Breast epithelium (tissue), 4 donors: ENCODE measurements at regions not wholly inside any gene's neighbourhood (a gene's known extent, or its start where the extent isn't known, plus 50 kb on each side); places are given as distances from the start of the nearest gene placed in this dataset.

ENCODE experiments used
- DNase-seq, 2 donors: peaks; one replicate each; pipeline ENCODE4 v3.0.0-alpha.2; 2019; ENCODE audit warnings: low spot score in 2 of 2
- H3K27ac ChIP-seq, 2 donors: fragments of 200-600 bp; sonication (generic) in 1 of 2; one replicate each; pipeline ENCODE4 v1.5.1; 2016 to 2019; ENCODE audit warnings: mild to moderate bottlenecking in 1 of 2
- H3K27me3 ChIP-seq, 2 donors: fragments of 200-600 bp; sonication (generic) in 1 of 2; one replicate each; pipeline versions ENCODE4 v1.5.1 to v1.6.0; 2017 to 2019; ENCODE audit warnings: control low read depth in 1 of 2, mild to moderate bottlenecking in 1 of 2
- H3K36me3 ChIP-seq: fragments of 200-600 bp; one replicate; pipeline ENCODE4 v1.5.1; 2019
- H3K4me1 ChIP-seq, 2 donors: fragments of 200-600 bp; sonication (generic); one replicate each; pipeline ENCODE4 v1.5.1; 2016 to 2019; ENCODE audit warnings: control low read depth in 1 of 2
- H3K4me3 ChIP-seq, 3 donors: fragments of 200-600 bp; sonication (generic); 1 replicate in 2 of 3; 2 replicates in 1 of 3; pipeline ENCODE4 v1.5.1; 2016 to 2019; ENCODE audit warnings: mild to moderate bottlenecking in 3 of 3, moderate library complexity in 2 of 3
- H3K9me3 ChIP-seq, 2 donors: fragments of 200-600 bp; sonication (generic) in 1 of 2; one replicate each; pipeline ENCODE4 v1.5.1; 2016 to 2019; ENCODE audit warnings: control low read depth in 1 of 2
- CTCF ChIP-seq, 3 donors: fragments of 450-650 bp; IDR thresholded peaks; one replicate each; pipeline ENCODE4 v1.5.1; 2016 to 2017; ENCODE audit warnings: antibody characterized with exemption in 3 of 3, mild to moderate bottlenecking in 3 of 3, moderate library complexity in 3 of 3
- POLR2A ChIP-seq: fragments of 450-650 bp; IDR thresholded peaks from one replicate; pipeline ENCODE4 v1.6.1; 2016; ENCODE audit warnings: antibody characterized with exemption, mild to moderate bottlenecking, moderate library complexity
- POLR2AphosphoS5 ChIP-seq, 3 donors: sonication (generic); formaldehyde crosslinking; IDR thresholded peaks; one replicate each; pipeline ENCODE4 v1.6.1; 2017; ENCODE audit warnings: antibody characterized with exemption in 3 of 3
- intact Hi-C: fragments of 100-400 bp; cut with DNase I; formaldehyde crosslinking; loops from one replicate; pipeline ENCODE4 v1.15.1; 2023; ENCODE audit warnings: low total_unique reads

GRCh38 chr6:103081876-103082630 lies 1688.5 kb downstream of the GRIK2 start:
- no peak for TF ChIP-seq POLR2A
- no peak for TF ChIP-seq CTCF (IDR thresholded peaks at IDR 0.05)
- no peak for TF ChIP-seq POLR2AphosphoS5 (IDR thresholded peaks at IDR 0.05)
- no peaks in the 10 kb centered on the region for H3K27me3 ChIP-seq
- no peaks in the 10 kb centered on the region for H3K4me1 ChIP-seq
- no peaks in the 10 kb centered on the region for H3K9me3 ChIP-seq
- intact Hi-C loops, result loop anchor here (5.0 kb wide), 1 partner anchor 430 kb away; no protein-coding TSS in a partner anchor
- no peak overlapping the region for H3K27ac ChIP-seq
- no peaks in the 10 kb centered on the region for H3K36me3 ChIP-seq
- no peak overlapping the region for H3K4me3 ChIP-seq
- no peak for DNase-seq

GRCh38 chr6:103081126-103081525 lies 1687.6 kb downstream of the GRIK2 start:
- Histone ChIP-seq H3K9me3 (no peaks in the 10 kb centered on the region), H3K36me3 (no peaks in the 10 kb centered on the region), H3K4me1 (no peaks in the 10 kb centered on the region), H3K27me3 (no peaks in the 10 kb centered on the region), H3K4me3 (no peak overlapping the region), H3K27ac (no peak overlapping the region)
- intact Hi-C loops, result loop anchor here (5.0 kb wide), 1 partner anchor 429 kb away; no protein-coding TSS in a partner anchor
- no peak for TF ChIP-seq CTCF (IDR thresholded peaks at IDR 0.05)
- DNase-seq, result no peak

- TF ChIP-seq CTCF (IDR thresholded peaks at IDR 0.05) (no peak), POLR2AphosphoS5 (IDR thresholded peaks at IDR 0.05) (no peak), POLR2A (no peak)
- DNase-seq, result no peak
- H3K27me3 ChIP-seq, result no peaks in the 10 kb centered on the region
- no peak overlapping the region for H3K4me3 ChIP-seq
- no peaks in the 10 kb centered on the region for H3K9me3 ChIP-seq
- no peak overlapping the region for H3K27ac ChIP-seq
- H3K4me1 ChIP-seq, result no peaks in the 10 kb centered on the region
- intact Hi-C loops, result loop anchor here (5.0 kb wide), 1 partner anchor 428 kb away; no protein-coding TSS in a partner anchor
- no peaks in the 10 kb centered on the region for H3K36me3 ChIP-seq
Measured at GRCh38 chr6:103080497-103080896, 1687.0 kb downstream of the GRIK2 start.

GRCh38 chr6:103079867-103080266 lies 1686.4 kb downstream of the GRIK2 start:
- H3K36me3 ChIP-seq, result no peaks in the 10 kb centered on the region
- no peak overlapping the region for H3K27ac ChIP-seq
- DNase-seq, result no peak
- TF ChIP-seq POLR2A, result no peak
- TF ChIP-seq POLR2AphosphoS5 (IDR thresholded peaks at IDR 0.05), result no peak
- intact Hi-C loops, result loop anchor here (5.0 kb wide), 1 partner anchor 428 kb away; no protein-coding TSS in a partner anchor
- H3K27me3 ChIP-seq, result no peaks in the 10 kb centered on the region
- no peaks in the 10 kb centered on the region for H3K4me1 ChIP-seq
- H3K9me3 ChIP-seq, result no peaks in the 10 kb centered on the region
- H3K4me3 ChIP-seq, result no peak overlapping the region

- TF ChIP-seq CTCF (IDR thresholded peaks at IDR 0.05) (no peak), POLR2A (no peak), POLR2AphosphoS5 (IDR thresholded peaks at IDR 0.05) (no peak)
- Histone ChIP-seq H3K27ac (no peak overlapping the region), H3K9me3 (peaks cover 0 to 8% of the 10 kb centered on the region in 2 donors), H3K27me3 (no peaks in the 10 kb centered on the region), H3K36me3 (no peaks in the 10 kb centered on the region), H3K4me3 (no peak overlapping the region), H3K4me1 (no peaks in the 10 kb centered on the region)
- intact Hi-C loops, result no loop called here
- DNase-seq, result no peak
Measured at GRCh38 chr6:103062136-103062535, 1668.6 kb downstream of the GRIK2 start.
